Heart right ventricle (tissue), 16 donors: ENCODE measurements at regions not wholly inside any gene's neighbourhood (a gene's known extent, or its start where the extent isn't known, plus 50 kb on each side); places are given as distances from the start of the nearest gene placed in this dataset.

Experiments
- ATAC-seq, 8 donors: fragments of 200-7000 bp; cut with Tn5 transposase; one replicate each; pipeline ENCODE4 v1.9.1; 2020; ENCODE audit warnings: mild to moderate bottlenecking in 8 of 8, moderate library complexity in 8 of 8, moderate number of reproducible peaks in 1 of 8
- DNase-seq, 2 donors: peaks; one replicate each; pipeline ENCODE4 v3.0.0-alpha.2; 2020
- H3K27ac ChIP-seq, 10 donors: fragments of 200-600 bp; sonication (generic) in 2 of 10; one replicate each; pipeline versions ENCODE4 v1.5.0 to v1.8.0; 2020 to 2022; ENCODE audit warnings: mild to moderate bottlenecking in 3 of 10
- H3K27me3 ChIP-seq, 7 donors: fragments of 200-600 bp; one replicate each; pipeline ENCODE4 v1.8.0; 2021 to 2022; ENCODE audit warnings: mild to moderate bottlenecking in 2 of 7
- H3K36me3 ChIP-seq, 9 donors: fragments of 200-600 bp; sonication (generic) in 1 of 9; one replicate each; pipeline versions ENCODE4 v1.5.0 to v1.8.0; 2020 to 2022; ENCODE audit warnings: mild to moderate bottlenecking in 2 of 9
- H3K4me1 ChIP-seq, 9 donors: fragments of 200-600 bp; sonication (generic) in 1 of 9; one replicate each; pipeline versions ENCODE4 v1.5.0 to v1.8.0; 2020 to 2022; ENCODE audit warnings: mild to moderate bottlenecking in 4 of 9
- H3K4me3 ChIP-seq, 10 donors: fragments of 200-600 bp; sonication (generic) in 2 of 10; one replicate each; pipeline versions ENCODE4 v1.5.0 to v1.8.0; 2020 to 2022; ENCODE audit warnings: mild to moderate bottlenecking in 7 of 10, moderate library complexity in 2 of 10
- H3K9me3 ChIP-seq, 11 donors: fragments of 200-600 bp in 10 of 11; sonication (generic) in 2 of 11; one replicate each; pipeline versions ENCODE4 v1.5.0 to v1.8.0; 2013 to 2022; ENCODE audit warnings: mild to moderate bottlenecking in 2 of 11, control low read depth in 1 of 11, moderate library complexity in 1 of 11
- CTCF ChIP-seq, 9 donors: fragments of 200-600 bp; sonication (generic) in 2 of 9; IDR thresholded peaks; one replicate each; pipeline versions ENCODE4 v1.5.0 to v1.8.0; 2021 to 2022; ENCODE audit warnings: antibody characterized with exemption in 9 of 9, mild to moderate bottlenecking in 5 of 9, moderate library complexity in 1 of 9
- WGBS, 2 donors: extraction: QIAGEN DNeasy Blood & Tissue Kit; methylation state at CpG; one replicate each; pipeline ENCODE4 v1.1.7; 2013; ENCODE audit warnings: inconsistent platforms in 1 of 2; 5-methylcytosine and 5-hydroxymethylcytosine counted together
- intact Hi-C, 10 donors: fragments of 100-400 bp; cut with DNase I; formaldehyde crosslinking; loops; one replicate each; pipeline versions ENCODE4 v1.11.1 to v1.14.2; 2022
- donor health status: Arrhythmogenic right ventricular cardiomyopathy.
- donor health status: ischemic (EF 13 %, LVEDD 7.1; RV severe dilation, severe dysfunction).
- donor health status: healthy with polysubstance abuse.
- donor health status: DM: no; HTN: yes; CAD: no.
- donor health status: DM: no; HTN: no; CAD: no.
- donor health status: ischemic (EF 25% LVEDD 6.9; RV normal size, moderate dysfunction).
- donor health status: ischemic (EF 25% LVEDD 5.7; RV mildly dilated, moderate dysfunction).
- donor health status: healthy.
- donor health status: DM: yes; HTN: yes; CAD: no.
- donor health status: Ischemic cardiomyopathy.
- donor health status: ischemic (EF 35%, LVEDD 5.7; RV mildly dilated, moderate dysfunction).
- donor health status: nonischemic (EF 11% LVEDD 7.7; RV severe dilation, severe dysfunction).
- donor health status: DM: yes; HTN: yes; CAD: no.
- donor health status: PGD.
- donor health status: ischemic (EF 29% LVEDD 5.4; RV normal size, mild dysfunction).
- donor health status: nonischemic (EF 23%, LVEDD 6.1; RV moderate dilation, normal function).

- no peak overlapping the region for H3K4me3 ChIP-seq
- H3K36me3 ChIP-seq: no peaks in the 10 kb centered on the region
- intact Hi-C loops: no loop called here
- WGBS, 2 donors: 71 to 72% methylated on average over 4 of the region's 4 CpGs
- H3K9me3 ChIP-seq: no peaks in the 10 kb centered on the region
- no peak for TF ChIP-seq CTCF (IDR thresholded peaks at IDR 0.05)
- no peaks in the 10 kb centered on the region for H3K4me1 ChIP-seq
- H3K27ac ChIP-seq: no peak overlapping the region
- H3K27me3 ChIP-seq: no peaks in the 10 kb centered on the region
- no peak for DNase-seq
- no peak for ATAC-seq
Observed at GRCh38 chr13:73336773-73337172, 278.0 kb downstream of the KLF5 start.

- Histone ChIP-seq H3K4me1 (no peaks in the 10 kb centered on the region), H3K27ac (no peak overlapping the region), H3K27me3 (no peaks in the 10 kb centered on the region), H3K4me3 (no peak overlapping the region), H3K36me3 (no peaks in the 10 kb centered on the region), H3K9me3 (no peaks in the 10 kb centered on the region)
- intact Hi-C loops: no loop called here
- WGBS, 2 donors: 91 to 97% methylated on average over 7 of the region's 7 CpGs
- no peak for DNase-seq
- no peak for TF ChIP-seq CTCF (IDR thresholded peaks at IDR 0.05)
- ATAC-seq: no peak
Observed at GRCh38 chr13:73335944-73336343, 277.1 kb downstream of the KLF5 start.

GRCh38 chr13:73335210-73335609, 276.4 kb downstream of the KLF5 start:
- DNase-seq: no peak
- Histone ChIP-seq H3K4me1 (no peaks in the 10 kb centered on the region), H3K27ac (no peak overlapping the region), H3K27me3 (no peaks in the 10 kb centered on the region), H3K4me3 (no peak overlapping the region), H3K9me3 (no peaks in the 10 kb centered on the region), H3K36me3 (no peaks in the 10 kb centered on the region)
- intact Hi-C loops: no loop called here
- TF ChIP-seq CTCF (IDR thresholded peaks at IDR 0.05): no peak
- WGBS, 2 donors: 85% methylated on average over 5 of the region's 5 CpGs
- no peak for ATAC-seq

GRCh38 chr13:73334445-73334844, 275.6 kb downstream of the KLF5 start:
- H3K36me3 ChIP-seq: no peaks in the 10 kb centered on the region
- WGBS, 2 donors: 84 to 88% methylated on average over 4 of the region's 4 CpGs
- no peaks in the 10 kb centered on the region for H3K4me1 ChIP-seq
- H3K9me3 ChIP-seq: no peaks in the 10 kb centered on the region
- ATAC-seq (no peak), DNase-seq (no peak)
- intact Hi-C loops: no loop called here
- H3K27me3 ChIP-seq: no peaks in the 10 kb centered on the region
- no peak overlapping the region for H3K4me3 ChIP-seq
- H3K27ac ChIP-seq: no peak overlapping the region
- no peak for TF ChIP-seq CTCF (IDR thresholded peaks at IDR 0.05)

- DNase-seq: no peak
- WGBS, 2 donors: 93 to 95% methylated on average over 1 of the region's 1 CpG
Observed at GRCh38 chr13:73331556-73331955, 272.8 kb downstream of the KLF5 start.

More at GRCh38 chr13:73331556-73331955, 272.8 kb downstream of the KLF5 start:
- no peak overlapping the region for H3K27ac ChIP-seq
- no peaks in the 10 kb centered on the region for H3K27me3 ChIP-seq
- no peak overlapping the region for H3K4me3 ChIP-seq
- H3K9me3 ChIP-seq: no peaks in the 10 kb centered on the region
- no peak for TF ChIP-seq CTCF (IDR thresholded peaks at IDR 0.05)
- intact Hi-C loops: no loop called here
- H3K4me1 ChIP-seq: no peaks in the 10 kb centered on the region
- no peaks in the 10 kb centered on the region for H3K36me3 ChIP-seq
- no peak for ATAC-seq
